OCI-LY7 (cell line): ENCODE measurements at regions not wholly inside any gene's neighbourhood (a gene's known extent, or its start where the extent isn't known, plus 50 kb on each side); places are given as distances from the start of the nearest gene placed in this dataset.

Experiments
- BruUV-seq: library from RNA; stranded (reverse); fragments of 400-500 nt; replicated peaks from 2 replicates; lab custom pipeline; 2021; lab: Mats Ljungman, UMichigan
- CTCF ChIA-PET: fragments of 300-600 bp; sonication (Branson Sonifier 250); formaldehyde crosslinking; loops from one replicate; lab custom pipeline; 2022; ENCODE audit warnings: antibody characterized with exemption; ENCODE audit not compliant: unreplicated experiment; lab: Charles Lee
- POLR2A ChIA-PET: fragments of 300-600 bp; sonication (Branson Sonifier 250); formaldehyde crosslinking; loops from one replicate; lab custom pipeline; 2022; ENCODE audit warnings: antibody characterized with exemption; lab: Charles Lee
- DNase-seq: peaks from one replicate; pipeline ENCODE4 v3.0.0-alpha.2; 2015; ENCODE audit warnings: low spot score
- H2AFZ ChIP-seq: fragments of 200-600 bp; sonication (generic), shearing (Covaris generic); 2 replicates; pipeline ENCODE4 v1.6.1; 2014; ENCODE audit warnings: mild to moderate bottlenecking, antibody characterized with exemption, low read length, moderate library complexity
- H3K27ac ChIP-seq: fragments of 200-600 bp; sonication (generic); 2 replicates; pipeline ENCODE4 v1.5.1; 2014; ENCODE audit warnings: mixed run types, low read depth, mild to moderate bottlenecking, moderate library complexity, low read length, inconsistent platforms; ENCODE audit not compliant: poor library complexity, severe bottlenecking
- H3K36me3 ChIP-seq: fragments of 200-600 bp; sonication (generic); 2 replicates; pipeline ENCODE4 v1.6.1; 2014; ENCODE audit warnings: mild to moderate bottlenecking, antibody characterized with exemption, low read length, moderate library complexity, mixed read lengths; ENCODE audit not compliant: insufficient read depth
- H3K4me1 ChIP-seq: fragments of 200-600 bp; sonication (generic); 2 replicates; pipeline ENCODE4 v1.5.1; 2014; ENCODE audit warnings: mild to moderate bottlenecking, low read length; ENCODE audit not compliant: insufficient read depth, poor library complexity, severe bottlenecking
- H3K4me2 ChIP-seq: fragments of 200-600 bp; sonication (generic); 2 replicates; pipeline ENCODE4 v1.6.1; 2014; ENCODE audit warnings: mild to moderate bottlenecking, low read length
- H3K4me3 ChIP-seq: fragments of 200-600 bp; sonication (generic); 2 replicates; pipeline ENCODE4 v1.5.1; 2014; ENCODE audit warnings: mild to moderate bottlenecking, low read depth, low read length; ENCODE audit not compliant: poor library complexity, severe bottlenecking
- H3K79me2 ChIP-seq: fragments of 200-600 bp; sonication (generic); 2 replicates; pipeline ENCODE4 v1.6.1; 2016; ENCODE audit warnings: low read depth, mild to moderate bottlenecking, low read length, moderate library complexity, mixed read lengths; ENCODE audit not compliant: insufficient read depth
- H3K9me2 ChIP-seq: fragments of 200-600 bp; sonication (generic); 2 replicates; pipeline ENCODE4 v1.6.1; 2016; ENCODE audit warnings: mild to moderate bottlenecking, low read length, mixed read lengths; ENCODE audit not compliant: insufficient read depth
- H3K9me3 ChIP-seq: fragments of 200-600 bp; sonication (generic); 2 replicates; pipeline ENCODE4 v1.6.1; 2014; ENCODE audit warnings: mild to moderate bottlenecking, mixed run types, low read length, mixed read lengths
- H4K20me1 ChIP-seq: fragments of 200-600 bp; sonication (generic); 2 replicates; pipeline ENCODE4 v1.6.1; 2014; ENCODE audit warnings: mild to moderate bottlenecking, antibody characterized with exemption, low read length, moderate library complexity, mixed read lengths; ENCODE audit not compliant: insufficient read depth
- CTCF ChIP-seq: fragments of 200-600 bp; sonication (generic); conservative IDR thresholded peaks from 2 replicates; pipeline ENCODE4 v1.5.1; 2014; ENCODE audit warnings: mild to moderate bottlenecking, antibody characterized with exemption, low read length, moderate library complexity, mixed read lengths
- EZH2phosphoT487 ChIP-seq: fragments of 200-600 bp; sonication (generic); IDR thresholded peaks from 2 replicates; pipeline ENCODE4 v1.6.1; 2018; ENCODE audit warnings: low read depth, borderline replicate concordance, mild to moderate bottlenecking, mixed run types, antibody characterized with exemption, low read length, moderate library complexity, mixed read lengths
- intact Hi-C: fragments of 100-400 bp; cut with micrococcal nuclease; formaldehyde crosslinking; loops from one replicate; pipeline ENCODE4 v1.10.0; 2022; ENCODE audit not compliant: unreplicated experiment

- H2AFZ ChIP-seq = no peak overlapping the region
- H3K36me3 ChIP-seq = no peaks in the 10 kb centered on the region
- H3K27ac ChIP-seq = no peak overlapping the region
- ChIA-PET CTCF (no interaction called here), POLR2A (no interaction called here)
- intact Hi-C loops = no loop called here
- H3K4me1 ChIP-seq = no peaks in the 10 kb centered on the region
- no peaks in the 10 kb centered on the region for H3K9me2 ChIP-seq
- H3K4me3 ChIP-seq = no peak overlapping the region
- H3K9me3 ChIP-seq = no peaks in the 10 kb centered on the region
- no peak overlapping the region for H3K4me2 ChIP-seq
- no TSS peak for BruUV-seq
- TF ChIP-seq CTCF (no peak), EZH2phosphoT487 (no peak)
- no peaks in the 10 kb centered on the region for H3K79me2 ChIP-seq
- H4K20me1 ChIP-seq = no peaks in the 10 kb centered on the region
- no peak for DNase-seq
Measured at GRCh38 chr20:51119914-51120313, 97.0 kb upstream of the KCNG1 start.

- H3K36me3 ChIP-seq = no peaks in the 10 kb centered on the region
- DNase-seq = no peak
Measured at GRCh38 chr20:51118985-51119527, 96.1 kb upstream of the KCNG1 start.

More at GRCh38 chr20:51118985-51119527, 96.1 kb upstream of the KCNG1 start:
- H3K4me2 ChIP-seq = no peak overlapping the region
- no peak overlapping the region for H3K27ac ChIP-seq
- no peak overlapping the region for H2AFZ ChIP-seq
- H3K79me2 ChIP-seq = no peaks in the 10 kb centered on the region
- H3K9me3 ChIP-seq = no peaks in the 10 kb centered on the region
- intact Hi-C loops = no loop called here
- no peaks in the 10 kb centered on the region for H3K9me2 ChIP-seq
- no peak for TF ChIP-seq CTCF
- no peak for TF ChIP-seq EZH2phosphoT487
- ChIA-PET POLR2A (interaction anchor here (1.0 kb wide), 1 partner anchor 18 kb away, joined by 4 read pairs; no protein-coding TSS in a partner anchor), CTCF (no interaction called here)
- no TSS peak for BruUV-seq
- no peak overlapping the region for H3K4me3 ChIP-seq
- no peaks in the 10 kb centered on the region for H4K20me1 ChIP-seq
- no peaks in the 10 kb centered on the region for H3K4me1 ChIP-seq
